Ascending aorta (tissue), 2 donors: ENCODE measurements at regions not wholly inside any gene's neighbourhood (a gene's known extent, or its start where the extent isn't known, plus 50 kb on each side); places are given as distances from the start of the nearest gene placed in this dataset.

Experiments used
- DNase-seq, 2 donors: peaks; one replicate each; pipeline ENCODE4 v3.0.0-alpha.2; 2019; ENCODE audit warnings: low spot score in 2 of 2
- H3K27ac ChIP-seq, 2 donors: fragments of 200-600 bp; sonication (generic); one replicate each; pipeline ENCODE4 v1.5.1; 2016 to 2017; ENCODE audit warnings: mild to moderate bottlenecking in 1 of 2
- H3K27me3 ChIP-seq: fragments of 200-600 bp; sonication (generic); one replicate; pipeline ENCODE4 v1.5.1; 2017
- H3K36me3 ChIP-seq, 2 donors: fragments of 200-600 bp; sonication (generic); one replicate each; pipeline ENCODE4 v1.5.1; 2016
- H3K4me1 ChIP-seq, 2 donors: fragments of 200-600 bp; sonication (generic); one replicate each; pipeline ENCODE4 v1.5.1; 2016 to 2017; ENCODE audit warnings: mild to moderate bottlenecking in 1 of 2
- H3K4me3 ChIP-seq, 2 donors: fragments of 200-600 bp; sonication (generic); one replicate each; pipeline ENCODE4 v1.5.1; 2016 to 2017; ENCODE audit warnings: mild to moderate bottlenecking in 1 of 2
- H3K9me3 ChIP-seq, 2 donors: fragments of 200-600 bp; sonication (generic); one replicate each; pipeline ENCODE4 v1.5.1; 2016
- CTCF ChIP-seq, 3 experiments: fragments of 200-600 bp in 2 of 3; fragments of 450-650 bp in 1 of 3; sonication (generic) in 2 of 3; IDR thresholded peaks; one replicate each; pipeline ENCODE4 v1.5.1; 2016 to 2019; ENCODE audit warnings: antibody characterized with exemption in 3 of 3, mild to moderate bottlenecking in 1 of 3, moderate library complexity in 1 of 3
- intact Hi-C: fragments of 100-400 bp; cut with DNase I; formaldehyde crosslinking; loops from one replicate; pipeline ENCODE4 v1.15.1; 2023

- no peak for DNase-seq
- TF ChIP-seq CTCF (IDR thresholded peaks at IDR 0.05): no peak
- Histone ChIP-seq H3K27me3 (no peaks in the 10 kb centered on the region), H3K36me3 (no peaks in the 10 kb centered on the region), H3K4me1 (no peaks in the 10 kb centered on the region), H3K4me3 (no peak overlapping the region), H3K27ac (no peak overlapping the region), H3K9me3 (no peaks in the 10 kb centered on the region)
- intact Hi-C loops: no loop called here
Measured at GRCh38 chr18:77601567-77601966, 351.9 kb downstream of the GALR1 start.

GRCh38 chr18:77607087-77607486 lies 357.4 kb downstream of the GALR1 start:
- Histone ChIP-seq H3K4me1 (no peaks in the 10 kb centered on the region), H3K9me3 (no peaks in the 10 kb centered on the region), H3K36me3 (no peaks in the 10 kb centered on the region), H3K4me3 (no peak overlapping the region), H3K27ac (no peak overlapping the region), H3K27me3 (no peaks in the 10 kb centered on the region)
- no peak for TF ChIP-seq CTCF (IDR thresholded peaks at IDR 0.05)
- no peak for DNase-seq
- intact Hi-C loops: no loop called here

GRCh38 chr18:77608807-77609206 lies 359.2 kb downstream of the GALR1 start:
- TF ChIP-seq CTCF (IDR thresholded peaks at IDR 0.05): no peak
- H3K36me3 ChIP-seq: no peaks in the 10 kb centered on the region
- no peak overlapping the region for H3K27ac ChIP-seq
- no peak for DNase-seq
- H3K9me3 ChIP-seq: no peaks in the 10 kb centered on the region
- H3K4me3 ChIP-seq: no peak overlapping the region
- no peaks in the 10 kb centered on the region for H3K4me1 ChIP-seq
- H3K27me3 ChIP-seq: no peaks in the 10 kb centered on the region
- intact Hi-C loops: no loop called here

- DNase-seq: no peak
- no peaks in the 10 kb centered on the region for H3K4me1 ChIP-seq
- TF ChIP-seq CTCF (IDR thresholded peaks at IDR 0.05): no peak
- H3K27me3 ChIP-seq: no peaks in the 10 kb centered on the region
- intact Hi-C loops: no loop called here
- H3K9me3 ChIP-seq: no peaks in the 10 kb centered on the region
- H3K27ac ChIP-seq: no peak overlapping the region
- H3K36me3 ChIP-seq: no peaks in the 10 kb centered on the region
- no peak overlapping the region for H3K4me3 ChIP-seq
Measured at GRCh38 chr18:77617694-77618093, 368.0 kb downstream of the GALR1 start.

- H3K27ac ChIP-seq: no peak overlapping the region
- no peaks in the 10 kb centered on the region for H3K4me1 ChIP-seq
- H3K27me3 ChIP-seq: no peaks in the 10 kb centered on the region
- no peaks in the 10 kb centered on the region for H3K9me3 ChIP-seq
- H3K4me3 ChIP-seq: no peak overlapping the region
- no peak for DNase-seq
- intact Hi-C loops: no loop called here
- TF ChIP-seq CTCF (IDR thresholded peaks at IDR 0.05): no peak
- H3K36me3 ChIP-seq: no peaks in the 10 kb centered on the region
Measured at GRCh38 chr18:77619525-77619924, 369.9 kb downstream of the GALR1 start.

GRCh38 chr18:77622009-77622692 lies 372.5 kb downstream of the GALR1 start:
- H3K4me3 ChIP-seq: no peak overlapping the region
- no peak for TF ChIP-seq CTCF (IDR thresholded peaks at IDR 0.05)
- no peaks in the 10 kb centered on the region for H3K27me3 ChIP-seq
- intact Hi-C loops: no loop called here
- DNase-seq: no peak
- H3K36me3 ChIP-seq: no peaks in the 10 kb centered on the region
- H3K9me3 ChIP-seq: no peaks in the 10 kb centered on the region
- no peaks in the 10 kb centered on the region for H3K4me1 ChIP-seq
- no peak overlapping the region for H3K27ac ChIP-seq
